Neural cell (in vitro differentiated cells): ENCODE measurements at regions not wholly inside any gene's neighbourhood (a gene's known extent, or its start where the extent isn't known, plus 50 kb on each side); places are given as distances from the start of the nearest gene placed in this dataset.

Experiments
- CTCF ChIP-seq: fragments of 450-650 bp; IDR thresholded peaks from 2 replicates; pipeline ENCODE4 v1.5.1; 2014; ENCODE audit warnings: antibody characterized with exemption, mild to moderate bottlenecking, moderate library complexity; ENCODE audit not compliant: poor library complexity, severe bottlenecking
- EP300 ChIP-seq: fragments of 450-650 bp; conservative IDR thresholded peaks from 2 replicates; pipeline ENCODE4 v1.6.1; 2014; ENCODE audit warnings: antibody characterized with exemption, mild to moderate bottlenecking, moderate library complexity; ENCODE audit not compliant: poor library complexity, severe bottlenecking
- EZH2 ChIP-seq: fragments of 200-600, 300-800 bp; shearing (Covaris generic), sonication (generic); IDR thresholded peaks from 2 replicates; pipeline ENCODE4 v1.6.1; 2014; ENCODE audit warnings: antibody characterized with exemption, low read length, borderline replicate concordance, mild to moderate bottlenecking; ENCODE audit not compliant: insufficient read depth, poor library complexity, severe bottlenecking
- MXI1 ChIP-seq: fragments of 450-650 bp; conservative IDR thresholded peaks from 2 replicates; pipeline ENCODE4 v1.6.1; 2014; ENCODE audit warnings: antibody characterized with exemption, mild to moderate bottlenecking; ENCODE audit not compliant: poor library complexity, severe bottlenecking
- POLR2AphosphoS5 ChIP-seq: IDR thresholded peaks from 2 replicates; pipeline ENCODE4 v1.6.1; 2012
- SMC3 ChIP-seq: fragments of 450-650 bp; conservative IDR thresholded peaks from 2 replicates; pipeline ENCODE4 v1.6.1; 2014; ENCODE audit warnings: antibody characterized with exemption, mild to moderate bottlenecking, moderate library complexity; ENCODE audit not compliant: poor library complexity

GRCh38 chr6:88370127-88370710 is 204.1 kb upstream of the CNR1 start:
- TF ChIP-seq CTCF (no peak), MXI1 (no peak), EP300 (no peak), POLR2AphosphoS5 (no peak), EZH2 (no peak), SMC3 (no peak)
